Testis (tissue), 2 donors: ENCODE measurements at regions not wholly inside any gene's neighbourhood (a gene's known extent, or its start where the extent isn't known, plus 50 kb on each side); places are given as distances from the start of the nearest gene placed in this dataset.

ENCODE experiments used
- POLR2A ChIP-seq: fragments of 450-650 bp; IDR thresholded peaks from one replicate; pipeline ENCODE4 v1.6.1; 2017; ENCODE audit warnings: antibody characterized with exemption, mild to moderate bottlenecking, moderate library complexity
- TF ChIP-seq, protein P1 (sequence below), 3 experiments: fragments of 450-650 bp in 2 of 3; fragments of 200-600 bp in 1 of 3; sonication (generic) in 1 of 3; IDR thresholded peaks; one replicate each; pipeline ENCODE4 v1.5.1; 2016 to 2019; ENCODE audit warnings: antibody characterized with exemption in 3 of 3, mild to moderate bottlenecking in 2 of 3, moderate library complexity in 1 of 3

DNA sequence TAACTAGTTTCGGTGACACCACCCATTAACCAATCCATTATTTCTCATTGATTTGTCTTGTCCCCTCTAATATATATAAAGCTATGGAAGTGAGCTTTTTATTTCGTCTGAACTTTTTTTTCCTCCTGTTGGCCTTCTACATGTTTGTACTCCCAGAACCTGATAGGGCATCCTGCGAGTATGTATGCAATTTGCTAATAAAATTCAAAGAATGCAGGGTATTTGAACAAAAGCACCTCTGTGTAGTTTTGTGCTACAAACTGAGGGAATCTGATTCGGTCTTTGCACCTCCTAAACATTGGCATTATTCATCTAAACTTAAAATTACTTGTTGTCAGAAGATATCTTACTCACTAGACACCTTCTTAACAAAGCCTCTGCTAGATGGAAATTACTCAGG, 242.9 kb upstream of the TMEFF2 start:
- TF ChIP-seq, protein P1, sequence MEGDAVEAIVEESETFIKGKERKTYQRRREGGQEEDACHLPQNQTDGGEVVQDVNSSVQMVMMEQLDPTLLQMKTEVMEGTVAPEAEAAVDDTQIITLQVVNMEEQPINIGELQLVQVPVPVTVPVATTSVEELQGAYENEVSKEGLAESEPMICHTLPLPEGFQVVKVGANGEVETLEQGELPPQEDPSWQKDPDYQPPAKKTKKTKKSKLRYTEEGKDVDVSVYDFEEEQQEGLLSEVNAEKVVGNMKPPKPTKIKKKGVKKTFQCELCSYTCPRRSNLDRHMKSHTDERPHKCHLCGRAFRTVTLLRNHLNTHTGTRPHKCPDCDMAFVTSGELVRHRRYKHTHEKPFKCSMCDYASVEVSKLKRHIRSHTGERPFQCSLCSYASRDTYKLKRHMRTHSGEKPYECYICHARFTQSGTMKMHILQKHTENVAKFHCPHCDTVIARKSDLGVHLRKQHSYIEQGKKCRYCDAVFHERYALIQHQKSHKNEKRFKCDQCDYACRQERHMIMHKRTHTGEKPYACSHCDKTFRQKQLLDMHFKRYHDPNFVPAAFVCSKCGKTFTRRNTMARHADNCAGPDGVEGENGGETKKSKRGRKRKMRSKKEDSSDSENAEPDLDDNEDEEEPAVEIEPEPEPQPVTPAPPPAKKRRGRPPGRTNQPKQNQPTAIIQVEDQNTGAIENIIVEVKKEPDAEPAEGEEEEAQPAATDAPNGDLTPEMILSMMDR (IDR thresholded peaks at IDR 0.05), result no peak
- no peak for TF ChIP-seq POLR2A
